CD14-positive monocyte (primary cell): ENCODE measurements at regions not wholly inside any gene's neighbourhood (a gene's known extent, or its start where the extent isn't known, plus 50 kb on each side); places are given as distances from the start of the nearest gene placed in this dataset.

Experiments
- DNase-seq, 3 donors: peaks; one replicate each; pipeline ENCODE4 v3.0.0-alpha.2; 2011 to 2022
- H2AFZ ChIP-seq: 2 replicates; pipeline ENCODE4 v1.6.0; 2012; ENCODE audit warnings: mild to moderate bottlenecking, low read depth, low read length, inconsistent platforms; ENCODE audit not compliant: insufficient read depth, poor library complexity, severe bottlenecking
- H3K27ac ChIP-seq, 2 donors: 1 replicate in 1 of 2; 2 replicates in 1 of 2; pipeline ENCODE4 v1.5.1; 2012 to 2013; ENCODE audit warnings: low read length in 2 of 2, control low read depth in 1 of 2, inconsistent platforms in 1 of 2, low read depth in 1 of 2, mild to moderate bottlenecking in 1 of 2
- H3K27me3 ChIP-seq, 2 donors: one replicate each; pipeline versions ENCODE4 v1.6.0 to v1.6.1; 2011 to 2013; ENCODE audit warnings: low read length in 2 of 2; ENCODE audit not compliant: control insufficient read depth in 2 of 2, insufficient read depth in 2 of 2
- H3K36me3 ChIP-seq, 2 donors: replicated peaks in 1 of 2; 1 replicate in 1 of 2; 2 replicates in 1 of 2; pipeline versions ENCODE4 v1.5.1 to v1.6.1; 2012 to 2013; ENCODE audit warnings: low read length in 2 of 2, control low read depth in 1 of 2, inconsistent platforms in 1 of 2, mild to moderate bottlenecking in 1 of 2; ENCODE audit not compliant: insufficient read depth in 2 of 2, control insufficient read depth in 1 of 2
- H3K4me1 ChIP-seq, 2 donors: 1 replicate in 1 of 2; 2 replicates in 1 of 2; pipeline versions ENCODE4 v1.5.1 to v1.6.1; 2012 to 2013; ENCODE audit warnings: low read length in 2 of 2, control low read depth in 1 of 2, inconsistent platforms in 1 of 2, mild to moderate bottlenecking in 1 of 2, moderate library complexity in 1 of 2; ENCODE audit not compliant: insufficient read depth in 2 of 2, control insufficient read depth in 1 of 2
- H3K4me2 ChIP-seq: replicated peaks from 2 replicates; pipeline ENCODE3; 2012; ENCODE audit warnings: low read length, moderate library complexity, mild to moderate bottlenecking; ENCODE audit not compliant: poor library complexity, severe bottlenecking; ENCODE audit errors: extremely low read depth
- H3K4me3 ChIP-seq, 3 experiments: fragments of 200-600 bp in 1 of 3; sonication (generic) in 1 of 3; replicated peaks in 1 of 3; 1 replicate in 2 of 3; 2 replicates in 1 of 3; pipeline ENCODE4 v1.5.1; 2011 to 2013; ENCODE audit warnings: low read length in 3 of 3, mild to moderate bottlenecking in 3 of 3, control low read depth in 2 of 3, low read depth in 2 of 3, inconsistent platforms in 1 of 3, moderate library complexity in 1 of 3
- H3K79me2 ChIP-seq: 2 replicates; pipeline ENCODE4 v1.6.0; 2012; ENCODE audit warnings: mild to moderate bottlenecking, control low read depth, inconsistent platforms, low read length, moderate library complexity; ENCODE audit not compliant: insufficient read depth
- H3K9ac ChIP-seq: 2 replicates; pipeline ENCODE4 v1.6.0; 2017; ENCODE audit warnings: low read length, mild to moderate bottlenecking; ENCODE audit not compliant: insufficient read depth, poor library complexity, severe bottlenecking
- H3K9me3 ChIP-seq, 2 donors: replicated peaks in 1 of 2; 1 replicate in 1 of 2; 2 replicates in 1 of 2; pipeline versions ENCODE4 v1.5.1 to v1.6.1; 2012 to 2013; ENCODE audit warnings: low read length in 2 of 2, control low read depth in 1 of 2; ENCODE audit not compliant: control insufficient read depth in 1 of 2, insufficient read depth in 1 of 2
- H4K20me1 ChIP-seq: 2 replicates; pipeline ENCODE4 v1.6.0; 2012; ENCODE audit warnings: mild to moderate bottlenecking, low read length, control low read depth, moderate library complexity; ENCODE audit not compliant: insufficient read depth
- H3K27ac Mint-ChIP-seq, 7 donors: one replicate each; pipeline ENCODE4 v1.8.0; 2020; ENCODE audit warnings: mild to moderate bottlenecking in 7 of 7, mixed read lengths in 7 of 7, moderate library complexity in 6 of 7, inconsistent platforms in 2 of 7
- H3K27me3 Mint-ChIP-seq, 3 donors: one replicate each; pipeline ENCODE4 v1.8.0; 2021 to 2022; ENCODE audit warnings: low read depth in 3 of 3, mild to moderate bottlenecking in 3 of 3, mixed read lengths in 3 of 3, moderate library complexity in 3 of 3, inconsistent platforms in 1 of 3
- H3K36me3 Mint-ChIP-seq, 2 donors: one replicate each; pipeline ENCODE4 v1.8.0; 2020; ENCODE audit warnings: mixed read lengths in 2 of 2, inconsistent platforms in 1 of 2, mild to moderate bottlenecking in 1 of 2
- H3K4me1 Mint-ChIP-seq: one replicate; pipeline ENCODE4 v1.8.0; 2020; ENCODE audit warnings: mild to moderate bottlenecking, mixed read lengths
- H3K4me3 Mint-ChIP-seq, 2 donors: one replicate each; pipeline ENCODE4 v1.8.0; 2020; ENCODE audit warnings: mild to moderate bottlenecking in 2 of 2, mixed read lengths in 2 of 2, moderate library complexity in 1 of 2
- H3K9me3 Mint-ChIP-seq, 7 donors: one replicate each; pipeline ENCODE4 v1.8.0; 2020 to 2022; ENCODE audit warnings: mixed read lengths in 7 of 7, mild to moderate bottlenecking in 6 of 7, moderate library complexity in 6 of 7, inconsistent platforms in 2 of 7
- CTCF ChIP-seq: fragments of 200-600 bp; IDR thresholded peaks from one replicate; pipeline ENCODE4 v1.8.0; 2022; ENCODE audit warnings: antibody characterized with exemption, mild to moderate bottlenecking
- WGBS: methylation state at CpG from one replicate; pipeline ENCODE4 v1.1.5; 2013; ENCODE audit warnings: missing lambda C conversion rate; ENCODE audit not compliant: insufficient coverage; 5-methylcytosine and 5-hydroxymethylcytosine counted together
- intact Hi-C, 2 donors: fragments of 100-400 bp; cut with micrococcal nuclease; formaldehyde crosslinking; loops; one replicate each; pipeline versions ENCODE4 v1.15.0 to v1.15.1; 2023

GRCh38 chr3:22938739-22939138 is 264.4 kb upstream of the UBE2E2 start:
- no peak overlapping the region for H2AFZ ChIP-seq
- no peaks in the 10 kb centered on the region for H3K79me2 ChIP-seq
- 100% methylated on average over 2 of the region's 5 CpGs for WGBS

GRCh38 chr3:22939349-22939748 is 263.8 kb upstream of the UBE2E2 start:
- Mint-ChIP-seq H3K4me1 (no peaks in the 10 kb centered on the region), H3K27ac (no peak overlapping the region), H3K9me3 (peaks cover 0 to 1% (median 0%) of the 10 kb centered on the region in 7 donors), H3K4me3 (no peak overlapping the region), H3K27me3 (peaks cover 0 to 1% (median 0%) of the 10 kb centered on the region in 3 donors), H3K36me3 (no peaks in the 10 kb centered on the region)
- Histone ChIP-seq H3K4me3 (no peak overlapping the region), H2AFZ (no peak overlapping the region), H3K9ac (no peak overlapping the region), H3K4me2 (no peak overlapping the region), H3K27me3 (no peaks in the 10 kb centered on the region), H3K9me3 (no peaks in the 10 kb centered on the region), H3K79me2 (no peaks in the 10 kb centered on the region), H3K27ac (no peak overlapping the region), H3K36me3 (no peaks in the 10 kb centered on the region), H4K20me1 (no peaks in the 10 kb centered on the region), H3K4me1 (no peaks in the 10 kb centered on the region)
- DNase-seq, result no peak
- WGBS, result 100% methylated on average over 1 of the region's 2 CpGs
- intact Hi-C loops, result no loop called here
- TF ChIP-seq CTCF, result no peak

More at GRCh38 chr3:22938739-22939138, 264.4 kb upstream of the UBE2E2 start:
- H4K20me1 ChIP-seq, result no peaks in the 10 kb centered on the region
- no peaks in the 10 kb centered on the region for H3K36me3 ChIP-seq
- DNase-seq, result no peak
- no peak overlapping the region for H3K9ac ChIP-seq
- Mint-ChIP-seq H3K9me3 (peaks cover 0 to 1% (median 0%) of the 10 kb centered on the region in 7 donors), H3K4me1 (no peaks in the 10 kb centered on the region), H3K4me3 (no peak overlapping the region), H3K27me3 (peaks cover 0 to 1% (median 0%) of the 10 kb centered on the region in 3 donors), H3K36me3 (no peaks in the 10 kb centered on the region), H3K27ac (no peak overlapping the region)
- H3K27ac ChIP-seq, result no peak overlapping the region
- H3K4me1 ChIP-seq, result no peaks in the 10 kb centered on the region
- H3K4me3 ChIP-seq, result no peak overlapping the region
- TF ChIP-seq CTCF, result no peak
- H3K9me3 ChIP-seq, result no peaks in the 10 kb centered on the region
- intact Hi-C loops, result no loop called here
- H3K4me2 ChIP-seq, result no peak overlapping the region
- H3K27me3 ChIP-seq, result no peaks in the 10 kb centered on the region
